ENCODE measurements at regions not wholly inside any gene's neighbourhood (a gene's known extent, or its start where the extent isn't known, plus 50 kb on each side); places are given as distances from the start of the nearest gene placed in this dataset.

DNA sequence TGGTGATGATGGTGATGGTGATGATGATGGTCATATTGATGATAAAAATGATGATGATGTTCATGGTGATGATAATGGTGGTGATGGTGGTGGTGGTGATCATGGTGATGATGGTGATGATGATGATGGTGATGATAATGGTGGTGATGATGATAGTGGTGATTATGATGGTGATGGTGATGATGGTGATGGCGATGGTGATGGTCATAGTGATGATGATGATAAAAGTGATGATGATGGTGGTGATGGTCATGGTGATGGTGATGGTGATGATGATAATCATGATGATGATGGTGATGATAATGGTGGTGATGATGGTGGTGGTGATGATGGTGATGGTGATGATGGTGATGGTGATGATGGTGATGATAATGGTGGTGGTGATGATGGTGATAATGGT, 478.7 kb downstream of the TYW1 start:
- Histone ChIP-seq H3K9ac (ENCODE audit: low read length in 3 of 3) (no peak overlapping the region), H3K27ac (ENCODE audit: low read depth in 2 of 2, low read length in 2 of 2) (no peak overlapping the region), H3K9me3 (ENCODE audit: control insufficient read depth in 2 of 3, insufficient read depth in 1 of 3, low read length in 3 of 3) (peaks cover 0 to 7% (median 0%) of the 10 kb centered on the region in 3 donors), H3K36me3 (ENCODE audit: control insufficient read depth in 2 of 3, insufficient read depth in 3 of 3, low read length in 3 of 3) (no peaks in the 10 kb centered on the region), H3K4me1 (ENCODE audit: control insufficient read depth in 2 of 3, insufficient read depth in 2 of 3, low read depth in 1 of 3, low read length in 3 of 3) (no peaks in the 10 kb centered on the region), H3K4me3 (ENCODE audit: low read length in 3 of 3) (peak overlapping the region in 1 of 3 donors; percentile 31), H3K27me3 (ENCODE audit: control insufficient read depth, insufficient read depth, low read length) (no peaks in the 10 kb centered on the region)
- TF ChIP-seq, protein P1, sequence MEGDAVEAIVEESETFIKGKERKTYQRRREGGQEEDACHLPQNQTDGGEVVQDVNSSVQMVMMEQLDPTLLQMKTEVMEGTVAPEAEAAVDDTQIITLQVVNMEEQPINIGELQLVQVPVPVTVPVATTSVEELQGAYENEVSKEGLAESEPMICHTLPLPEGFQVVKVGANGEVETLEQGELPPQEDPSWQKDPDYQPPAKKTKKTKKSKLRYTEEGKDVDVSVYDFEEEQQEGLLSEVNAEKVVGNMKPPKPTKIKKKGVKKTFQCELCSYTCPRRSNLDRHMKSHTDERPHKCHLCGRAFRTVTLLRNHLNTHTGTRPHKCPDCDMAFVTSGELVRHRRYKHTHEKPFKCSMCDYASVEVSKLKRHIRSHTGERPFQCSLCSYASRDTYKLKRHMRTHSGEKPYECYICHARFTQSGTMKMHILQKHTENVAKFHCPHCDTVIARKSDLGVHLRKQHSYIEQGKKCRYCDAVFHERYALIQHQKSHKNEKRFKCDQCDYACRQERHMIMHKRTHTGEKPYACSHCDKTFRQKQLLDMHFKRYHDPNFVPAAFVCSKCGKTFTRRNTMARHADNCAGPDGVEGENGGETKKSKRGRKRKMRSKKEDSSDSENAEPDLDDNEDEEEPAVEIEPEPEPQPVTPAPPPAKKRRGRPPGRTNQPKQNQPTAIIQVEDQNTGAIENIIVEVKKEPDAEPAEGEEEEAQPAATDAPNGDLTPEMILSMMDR (IDR thresholded peaks at IDR 0.05; ENCODE audit: borderline replicate concordance, extremely low read depth, insufficient read depth): no peak
- intact Hi-C loops (cut with DNase I): no loop called here
- FAIRE-seq (no peak), DNase-seq (no peak)

DNA sequence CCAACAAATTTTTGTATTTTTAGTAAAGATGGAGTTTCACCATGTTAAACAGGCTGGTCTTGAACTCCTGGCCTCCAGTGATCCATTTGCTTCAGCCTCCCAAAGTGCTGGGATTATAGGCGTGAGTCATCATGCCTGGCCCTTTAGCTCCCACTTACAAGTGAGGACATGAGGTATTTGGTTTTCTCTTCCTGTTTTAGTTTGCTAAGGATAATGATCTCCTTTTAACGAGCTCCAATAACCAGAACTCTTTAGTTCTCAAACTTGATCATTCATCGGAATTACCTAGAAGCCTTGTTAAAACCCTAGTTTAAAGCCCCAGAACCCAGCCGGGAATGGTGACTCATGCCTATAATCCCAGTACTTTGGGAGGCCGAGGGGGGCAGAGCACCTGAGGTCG, 481.4 kb downstream of the TYW1 start:
- Histone ChIP-seq H3K9ac (ENCODE audit: low read length in 3 of 3) (no peak overlapping the region), H3K4me1 (ENCODE audit: control insufficient read depth in 2 of 3, insufficient read depth in 2 of 3, low read depth in 1 of 3, low read length in 3 of 3) (no peaks in the 10 kb centered on the region), H3K9me3 (ENCODE audit: control insufficient read depth in 2 of 3, insufficient read depth in 1 of 3, low read length in 3 of 3) (peaks cover 0 to 7% (median 0%) of the 10 kb centered on the region in 3 donors), H3K36me3 (ENCODE audit: control insufficient read depth in 2 of 3, insufficient read depth in 3 of 3, low read length in 3 of 3) (no peaks in the 10 kb centered on the region), H3K4me3 (ENCODE audit: low read length in 3 of 3) (no peak overlapping the region), H3K27me3 (ENCODE audit: control insufficient read depth, insufficient read depth, low read length) (no peaks in the 10 kb centered on the region), H3K27ac (ENCODE audit: low read depth in 2 of 2, low read length in 2 of 2) (no peak overlapping the region)
- TF ChIP-seq, protein P1 (IDR thresholded peaks at IDR 0.05; ENCODE audit: borderline replicate concordance, extremely low read depth, insufficient read depth): no peak
- DNase-seq (no peak), FAIRE-seq (no peak)
- intact Hi-C loops (cut with DNase I): no loop called here

DNA sequence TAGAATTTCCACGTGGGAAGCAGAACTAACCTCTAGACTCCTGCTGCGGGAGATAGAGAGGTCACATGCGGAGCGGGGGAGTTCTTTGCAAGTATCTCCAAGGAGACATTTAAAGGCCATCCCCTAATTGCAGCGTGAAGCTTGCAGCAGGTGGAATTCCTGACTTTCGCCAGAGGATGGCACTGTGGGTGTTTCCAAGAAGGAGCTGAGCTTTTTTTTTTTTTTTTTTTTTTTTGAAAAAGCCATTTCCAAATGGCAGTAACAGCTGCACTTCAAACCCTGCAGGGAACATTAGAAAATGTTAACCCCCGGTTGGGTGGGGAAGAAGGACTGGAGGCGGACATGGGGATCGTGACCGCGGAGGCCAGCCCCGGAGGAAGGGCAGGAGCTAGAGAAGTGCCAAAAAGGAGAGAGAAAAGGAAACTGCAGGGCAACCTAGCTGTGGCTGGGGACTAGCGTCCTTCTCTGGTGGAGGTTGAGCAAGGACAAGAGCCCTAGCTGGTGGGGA, 487.7 kb downstream of the TYW1 start:
- DNase-seq (peak in 4 of 5 donors; percentile 81 to 94 (median 88)), FAIRE-seq (no peak)
- Histone ChIP-seq H3K4me1 (ENCODE audit: control insufficient read depth in 2 of 3, insufficient read depth in 2 of 3, low read depth in 1 of 3, low read length in 3 of 3) (no peaks in the 10 kb centered on the region), H3K9me3 (ENCODE audit: control insufficient read depth in 2 of 3, insufficient read depth in 1 of 3, low read length in 3 of 3) (no peaks in the 10 kb centered on the region), H3K9ac (ENCODE audit: low read length in 3 of 3) (no peak overlapping the region), H3K27ac (ENCODE audit: low read depth in 2 of 2, low read length in 2 of 2) (no peak overlapping the region), H3K4me3 (ENCODE audit: low read length in 3 of 3) (peak overlapping the region in 2 of 3 donors; percentile 38 to 46), H3K36me3 (ENCODE audit: control insufficient read depth in 2 of 3, insufficient read depth in 3 of 3, low read length in 3 of 3) (no peaks in the 10 kb centered on the region), H3K27me3 (ENCODE audit: control insufficient read depth, insufficient read depth, low read length) (no peaks in the 10 kb centered on the region)
- intact Hi-C loops (cut with DNase I): no loop called here
- TF ChIP-seq, protein P1 (IDR thresholded peaks at IDR 0.05; ENCODE audit: borderline replicate concordance, extremely low read depth, insufficient read depth): peak; percentile 73

DNA sequence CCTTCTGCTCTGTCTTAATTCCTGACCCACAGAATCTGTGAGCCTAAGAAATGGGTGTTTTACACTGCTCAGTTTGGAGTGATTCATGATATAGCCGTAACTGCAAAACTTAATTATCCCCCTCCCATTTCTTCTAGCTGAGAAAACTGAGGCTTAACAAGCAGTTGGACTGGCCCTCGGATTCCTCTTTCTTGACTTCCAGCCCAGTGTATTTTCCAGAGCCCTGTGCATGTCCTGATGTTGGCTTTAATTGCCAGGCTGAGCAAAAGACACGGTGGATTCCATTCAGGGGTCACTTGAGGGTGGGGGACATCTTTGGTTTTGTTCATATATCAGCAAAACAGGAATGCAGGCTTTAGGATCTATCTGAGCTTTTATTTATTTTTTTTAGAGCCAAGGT, 489.8 kb downstream of the TYW1 start:
- intact Hi-C loops (cut with DNase I): no loop called here
- DNase-seq (no peak), FAIRE-seq (no peak)
- Histone ChIP-seq H3K36me3 (ENCODE audit: control insufficient read depth in 2 of 3, insufficient read depth in 3 of 3, low read length in 3 of 3) (no peaks in the 10 kb centered on the region), H3K4me1 (ENCODE audit: control insufficient read depth in 2 of 3, insufficient read depth in 2 of 3, low read depth in 1 of 3, low read length in 3 of 3) (no peaks in the 10 kb centered on the region), H3K27me3 (ENCODE audit: control insufficient read depth, insufficient read depth, low read length) (no peaks in the 10 kb centered on the region), H3K9me3 (ENCODE audit: control insufficient read depth in 2 of 3, insufficient read depth in 1 of 3, low read length in 3 of 3) (no peaks in the 10 kb centered on the region), H3K27ac (ENCODE audit: low read depth in 2 of 2, low read length in 2 of 2) (no peak overlapping the region), H3K9ac (ENCODE audit: low read length in 3 of 3) (no peak overlapping the region), H3K4me3 (ENCODE audit: low read length in 3 of 3) (no peak overlapping the region)
- TF ChIP-seq, protein P1 (IDR thresholded peaks at IDR 0.05; ENCODE audit: borderline replicate concordance, extremely low read depth, insufficient read depth): no peak

Data from kidney (tissue), 13 donors.